Neural progenitor cell (in vitro differentiated cells): ENCODE measurements at regions not wholly inside any gene's neighbourhood (a gene's known extent, or its start where the extent isn't known, plus 50 kb on each side); places are given as distances from the start of the nearest gene placed in this dataset.

Experiments used
- DNase-seq: peaks from one replicate; pipeline ENCODE4 v3.0.0-alpha.2; 2016; ENCODE audit warnings: low spot score
- H2AFZ ChIP-seq: fragments of 200-600 bp; sonication (generic); replicated peaks from 2 replicates; pipeline ENCODE4 v1.6.1; 2016; ENCODE audit warnings: antibody characterized with exemption
- H3F3A ChIP-seq: fragments of 200-600 bp; sonication (generic); 2 replicates; pipeline ENCODE4 v1.6.1; 2016; ENCODE audit warnings: antibody characterized with exemption, low read depth
- H3K27ac ChIP-seq: fragments of 200-600 bp; sonication (generic); 2 replicates; pipeline ENCODE4 v1.5.1; 2016; ENCODE audit warnings: mild to moderate bottlenecking
- H3K27me3 ChIP-seq: fragments of 200-600 bp; sonication (generic); 2 replicates; pipeline ENCODE4 v1.6.1; 2016; ENCODE audit warnings: mild to moderate bottlenecking, moderate library complexity
- H3K36me3 ChIP-seq: fragments of 200-600 bp; sonication (generic); 2 replicates; pipeline ENCODE4 v1.5.1; 2016
- H3K4me1 ChIP-seq: fragments of 200-600 bp; sonication (generic); 2 replicates; pipeline ENCODE4 v1.6.1; 2016; ENCODE audit warnings: mixed run types
- H3K4me2 ChIP-seq: fragments of 200-600 bp; sonication (generic); 2 replicates; pipeline ENCODE4 v1.6.1; 2016
- H3K4me3 ChIP-seq: fragments of 200-600 bp; sonication (generic); 2 replicates; pipeline ENCODE4 v1.5.1; 2016
- H3K79me2 ChIP-seq: fragments of 200-600 bp; sonication (generic); 2 replicates; pipeline ENCODE4 v1.6.1; 2016; ENCODE audit warnings: low read depth
- H3K9ac ChIP-seq: fragments of 200-600 bp; sonication (generic); 2 replicates; pipeline ENCODE4 v1.6.1; 2016
- H3K9me3 ChIP-seq: fragments of 200-600 bp; sonication (generic); 2 replicates; pipeline ENCODE4 v1.5.1; 2016; ENCODE audit warnings: low read depth
- H4K20me1 ChIP-seq: fragments of 200-600 bp; sonication (generic); 2 replicates; pipeline ENCODE4 v1.6.1; 2016; ENCODE audit warnings: low read depth
- H3K27ac Mint-ChIP-seq: 3 replicates; pipeline ENCODE4 v1.8.0; 2021; ENCODE audit warnings: mixed read lengths
- H3K27me3 Mint-ChIP-seq: 2 replicates; pipeline ENCODE4 v1.8.0; 2022; ENCODE audit warnings: low read depth, mild to moderate bottlenecking, inconsistent platforms, moderate library complexity, mixed read lengths; ENCODE audit not compliant: insufficient read depth
- H3K36me3 Mint-ChIP-seq: 3 replicates; pipeline ENCODE4 v1.8.0; 2021; ENCODE audit warnings: mixed read lengths
- H3K4me1 Mint-ChIP-seq: 3 replicates; pipeline ENCODE4 v1.8.0; 2021; ENCODE audit warnings: mixed read lengths
- H3K4me3 Mint-ChIP-seq: 3 replicates; pipeline ENCODE4 v1.8.0; 2021; ENCODE audit warnings: mild to moderate bottlenecking, moderate library complexity, mixed read lengths
- H3K9me3 Mint-ChIP-seq: 3 replicates; pipeline ENCODE4 v1.8.0; 2020; ENCODE audit warnings: mixed read lengths
- EZH2 ChIP-seq: fragments of 200-600 bp; sonication (generic); IDR thresholded peaks from 2 replicates; pipeline ENCODE4 v1.6.1; 2017; ENCODE audit warnings: antibody characterized with exemption, mild to moderate bottlenecking, moderate library complexity
- EZH2phosphoT487 ChIP-seq: fragments of 200-600 bp; sonication (generic); IDR thresholded peaks from 2 replicates; pipeline ENCODE4 v1.6.1; 2017; ENCODE audit warnings: antibody characterized with exemption
- TF ChIP-seq, protein P1 (sequence below): fragments of 200-600 bp; sonication (generic); IDR thresholded peaks from 2 replicates; pipeline ENCODE4 v1.5.1; 2017; ENCODE audit warnings: antibody characterized with exemption, mild to moderate bottlenecking

DNA sequence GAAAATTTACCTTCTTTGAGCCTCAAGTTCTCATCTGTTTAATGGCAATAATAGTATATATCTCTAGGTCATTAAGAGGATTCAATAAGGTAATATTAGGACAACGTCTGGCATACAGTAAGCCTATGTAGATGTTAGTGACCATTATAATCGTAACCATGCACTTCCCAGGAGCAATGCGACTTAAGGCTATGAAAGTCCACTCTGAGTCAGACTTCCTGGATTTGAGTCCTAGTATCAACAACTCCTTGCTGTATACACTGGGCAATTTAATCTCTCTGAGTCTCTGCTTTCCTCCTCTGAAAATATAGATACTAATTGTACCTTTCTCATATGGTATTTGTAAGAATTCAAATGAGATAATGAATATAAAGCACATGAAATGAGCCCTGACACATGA is 168.1 kb upstream of the HDDC2 start:
- Histone ChIP-seq H3K36me3 (no peaks in the 10 kb centered on the region), H3K79me2 (no peaks in the 10 kb centered on the region), H3K4me3 (no peak overlapping the region), H4K20me1 (no peaks in the 10 kb centered on the region), H3K9ac (no peak overlapping the region), H3K4me2 (no peak overlapping the region), H3K27ac (no peak overlapping the region), H3K9me3 (no peaks in the 10 kb centered on the region), H2AFZ (no peak overlapping the region), H3K4me1 (no peaks in the 10 kb centered on the region), H3F3A (no peaks in the 10 kb centered on the region), H3K27me3 (no peaks in the 10 kb centered on the region)
- TF ChIP-seq, protein P1, sequence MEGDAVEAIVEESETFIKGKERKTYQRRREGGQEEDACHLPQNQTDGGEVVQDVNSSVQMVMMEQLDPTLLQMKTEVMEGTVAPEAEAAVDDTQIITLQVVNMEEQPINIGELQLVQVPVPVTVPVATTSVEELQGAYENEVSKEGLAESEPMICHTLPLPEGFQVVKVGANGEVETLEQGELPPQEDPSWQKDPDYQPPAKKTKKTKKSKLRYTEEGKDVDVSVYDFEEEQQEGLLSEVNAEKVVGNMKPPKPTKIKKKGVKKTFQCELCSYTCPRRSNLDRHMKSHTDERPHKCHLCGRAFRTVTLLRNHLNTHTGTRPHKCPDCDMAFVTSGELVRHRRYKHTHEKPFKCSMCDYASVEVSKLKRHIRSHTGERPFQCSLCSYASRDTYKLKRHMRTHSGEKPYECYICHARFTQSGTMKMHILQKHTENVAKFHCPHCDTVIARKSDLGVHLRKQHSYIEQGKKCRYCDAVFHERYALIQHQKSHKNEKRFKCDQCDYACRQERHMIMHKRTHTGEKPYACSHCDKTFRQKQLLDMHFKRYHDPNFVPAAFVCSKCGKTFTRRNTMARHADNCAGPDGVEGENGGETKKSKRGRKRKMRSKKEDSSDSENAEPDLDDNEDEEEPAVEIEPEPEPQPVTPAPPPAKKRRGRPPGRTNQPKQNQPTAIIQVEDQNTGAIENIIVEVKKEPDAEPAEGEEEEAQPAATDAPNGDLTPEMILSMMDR = no peak
- TF ChIP-seq EZH2phosphoT487 = no peak
- TF ChIP-seq EZH2 = no peak
- H3K27me3 Mint-ChIP-seq = peaks cover 2% of the 10 kb centered on the region
- H3K4me3 Mint-ChIP-seq = no peak overlapping the region
- H3K4me1 Mint-ChIP-seq = peaks cover 4% of the 10 kb centered on the region
- peaks cover 12% of the 10 kb centered on the region for H3K9me3 Mint-ChIP-seq
- no peak for DNase-seq
- peaks cover 2% of the 10 kb centered on the region for H3K36me3 Mint-ChIP-seq
- no peak overlapping the region for H3K27ac Mint-ChIP-seq

DNA sequence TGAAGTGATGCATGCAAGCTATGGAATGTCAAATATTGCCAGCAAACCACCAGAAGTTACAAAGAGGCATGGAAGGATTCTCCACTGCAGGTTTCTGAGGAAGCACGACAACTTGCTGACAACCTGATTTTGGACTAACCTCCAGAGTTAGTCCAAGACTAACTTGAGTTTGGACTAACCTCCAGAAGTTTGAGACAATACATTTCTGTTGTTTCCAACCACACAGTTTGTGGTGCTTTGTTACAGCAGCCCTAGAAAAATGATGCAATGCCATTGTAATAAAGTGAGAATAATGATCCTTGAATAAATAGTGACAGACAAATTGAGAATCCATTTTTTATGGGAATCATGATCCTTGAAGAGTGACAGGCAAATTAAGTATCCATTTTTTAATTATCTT is 169.9 kb upstream of the HDDC2 start:
- Mint-ChIP-seq H3K4me1 (peaks cover 4% of the 10 kb centered on the region), H3K27me3 (no peaks in the 10 kb centered on the region), H3K27ac (no peak overlapping the region), H3K9me3 (peaks cover 1% of the 10 kb centered on the region), H3K4me3 (no peak overlapping the region), H3K36me3 (no peaks in the 10 kb centered on the region)
- TF ChIP-seq, protein P1 = no peak
- TF ChIP-seq EZH2 (no peak), EZH2phosphoT487 (no peak)
- no peak for DNase-seq
- no peak overlapping the region for H3K27ac ChIP-seq
- H3K4me3 ChIP-seq = no peak overlapping the region
- no peaks in the 10 kb centered on the region for H3K27me3 ChIP-seq
- H3K9me3 ChIP-seq = no peaks in the 10 kb centered on the region
- H3K36me3 ChIP-seq = no peaks in the 10 kb centered on the region
- H3F3A ChIP-seq = no peaks in the 10 kb centered on the region
- no peaks in the 10 kb centered on the region for H4K20me1 ChIP-seq
- H2AFZ ChIP-seq = no peak overlapping the region
- no peaks in the 10 kb centered on the region for H3K4me1 ChIP-seq
- no peak overlapping the region for H3K4me2 ChIP-seq
- no peak overlapping the region for H3K9ac ChIP-seq
- H3K79me2 ChIP-seq = no peaks in the 10 kb centered on the region

DNA sequence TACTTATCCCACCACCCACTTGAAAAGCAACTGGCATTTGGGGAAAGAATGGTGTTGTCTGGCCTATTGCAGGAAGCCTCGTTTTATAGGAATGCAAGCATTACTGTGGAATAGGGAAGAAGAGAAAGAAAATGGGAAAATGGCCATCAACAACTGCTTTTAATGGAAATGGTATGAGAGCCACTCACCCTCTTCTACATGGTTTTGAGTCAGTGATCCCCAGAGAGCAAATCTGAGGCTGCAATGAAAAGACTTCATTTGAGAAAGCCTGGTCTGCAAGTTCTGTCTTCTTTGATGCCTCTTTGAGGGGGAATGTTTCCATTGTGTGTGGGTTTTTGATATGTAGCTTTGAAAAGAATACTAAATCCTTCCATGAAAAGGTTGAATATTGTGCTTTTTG is 172.3 kb upstream of the HDDC2 start:
- Histone ChIP-seq H3K79me2 (no peaks in the 10 kb centered on the region), H4K20me1 (no peaks in the 10 kb centered on the region), H3F3A (no peaks in the 10 kb centered on the region), H2AFZ (no peak overlapping the region), H3K9me3 (no peaks in the 10 kb centered on the region), H3K4me2 (no peak overlapping the region), H3K36me3 (no peaks in the 10 kb centered on the region), H3K27ac (no peak overlapping the region), H3K27me3 (no peaks in the 10 kb centered on the region), H3K4me3 (no peak overlapping the region), H3K4me1 (no peaks in the 10 kb centered on the region), H3K9ac (no peak overlapping the region)
- Mint-ChIP-seq H3K27me3 (no peaks in the 10 kb centered on the region), H3K27ac (no peak overlapping the region), H3K9me3 (no peaks in the 10 kb centered on the region), H3K4me1 (peaks cover 4% of the 10 kb centered on the region), H3K36me3 (no peaks in the 10 kb centered on the region), H3K4me3 (no peak overlapping the region)
- no peak for TF ChIP-seq EZH2
- TF ChIP-seq, protein P1 = no peak
- no peak for TF ChIP-seq EZH2phosphoT487
- no peak for DNase-seq

DNA sequence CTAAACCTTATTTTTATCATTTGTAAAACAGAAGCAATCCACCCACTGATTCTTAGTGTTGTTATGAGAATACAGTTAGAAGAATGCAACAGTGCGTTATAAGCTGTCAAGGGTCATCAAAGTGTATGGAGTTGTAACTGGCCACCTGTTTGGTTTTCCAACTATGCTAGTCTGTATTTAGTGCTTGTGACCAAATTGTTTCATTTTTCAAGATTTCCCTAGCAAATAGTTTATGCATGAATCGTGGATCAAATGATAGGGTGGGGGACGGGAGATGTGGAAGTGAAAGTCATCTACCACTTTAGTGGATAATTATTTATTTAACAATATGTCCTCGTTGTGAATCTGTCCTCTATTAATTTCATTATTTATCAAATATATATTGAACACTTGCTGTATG is 175.4 kb upstream of the HDDC2 start:
- H2AFZ ChIP-seq = no peak overlapping the region
- H4K20me1 ChIP-seq = no peaks in the 10 kb centered on the region
- H3K4me3 ChIP-seq = no peak overlapping the region
- H3K36me3 Mint-ChIP-seq = no peaks in the 10 kb centered on the region
- H3K9ac ChIP-seq = no peak overlapping the region
- no peaks in the 10 kb centered on the region for H3F3A ChIP-seq
- no peak overlapping the region for H3K27ac Mint-ChIP-seq
- no peak for DNase-seq
- H3K4me1 ChIP-seq = no peaks in the 10 kb centered on the region
- no peaks in the 10 kb centered on the region for H3K9me3 ChIP-seq
- H3K27ac ChIP-seq = no peak overlapping the region
- no peaks in the 10 kb centered on the region for H3K27me3 Mint-ChIP-seq
- peaks cover 4% of the 10 kb centered on the region for H3K4me1 Mint-ChIP-seq
- H3K9me3 Mint-ChIP-seq = no peaks in the 10 kb centered on the region
- H3K4me2 ChIP-seq = no peak overlapping the region
- no peaks in the 10 kb centered on the region for H3K79me2 ChIP-seq
- no peaks in the 10 kb centered on the region for H3K27me3 ChIP-seq
- TF ChIP-seq EZH2 (no peak), EZH2phosphoT487 (no peak)
- TF ChIP-seq, protein P1 = no peak
- H3K4me3 Mint-ChIP-seq = no peak overlapping the region
- H3K36me3 ChIP-seq = no peaks in the 10 kb centered on the region
